COLO829 (cell line): ENCODE measurements at regions not wholly inside any gene's neighbourhood (a gene's known extent, or its start where the extent isn't known, plus 50 kb on each side); places are given as distances from the start of the nearest gene placed in this dataset.
A peak's percentile ranks its signal among the peaks of the same experiment; 100 is the strongest.

Experiments used
- DNase-seq: peaks from one replicate; pipeline ENCODE4 v3.0.0; 2012; ENCODE audit warnings: low spot score

DNA sequence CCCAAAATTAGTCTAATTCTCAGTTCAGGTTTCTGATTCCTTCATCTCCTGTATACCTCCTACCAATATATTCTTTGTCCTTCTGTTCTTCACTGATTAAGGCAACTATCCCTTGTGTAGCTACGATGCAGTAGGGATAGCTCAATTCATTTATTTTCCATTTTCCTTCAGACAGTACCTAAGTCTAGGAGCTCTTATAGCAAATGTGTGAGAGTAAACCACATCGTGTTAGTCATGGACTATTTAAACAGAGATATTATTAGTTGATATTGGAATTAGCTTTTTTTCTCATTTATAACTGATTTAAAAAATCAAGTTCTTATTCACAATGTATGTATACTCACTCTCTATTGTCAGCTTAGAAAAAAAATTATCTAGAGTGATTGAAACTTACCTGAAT, 900.0 kb downstream of the JRKL start:
- no peak for DNase-seq

DNA sequence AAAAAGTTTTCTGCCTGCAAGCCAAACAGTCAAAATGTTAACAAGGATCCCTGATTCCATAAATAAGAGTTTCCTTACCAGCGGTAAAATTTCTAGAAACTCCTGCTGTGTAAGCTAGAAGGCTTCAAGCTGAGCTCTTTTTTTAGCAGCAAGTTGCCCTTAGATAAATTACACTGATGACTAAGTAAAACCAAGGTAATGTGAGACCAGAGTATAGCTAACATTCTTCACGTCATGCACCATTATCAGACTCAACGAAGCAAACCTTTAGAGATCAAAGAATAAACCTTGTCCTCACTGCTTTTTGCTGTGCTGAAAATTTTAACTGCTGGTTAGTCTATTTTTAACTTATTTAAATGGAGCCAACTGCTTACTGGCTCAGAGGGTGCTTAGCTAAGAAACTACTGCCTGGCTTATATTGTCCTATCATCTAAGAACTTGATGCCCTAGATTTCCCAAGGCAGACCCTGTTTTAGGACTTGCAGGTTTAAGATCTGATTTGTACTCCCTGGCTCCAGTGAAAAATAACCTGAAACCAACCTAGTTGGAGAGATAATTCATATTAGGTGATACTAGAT, 900.7 kb downstream of the JRKL start:
- no peak for DNase-seq

GRCh38 chr11:97296301-97296700, 906.5 kb downstream of the JRKL start:
- no peak for DNase-seq

GRCh38 chr11:97309291-97309690, 919.5 kb downstream of the JRKL start:
- no peak for DNase-seq

DNA sequence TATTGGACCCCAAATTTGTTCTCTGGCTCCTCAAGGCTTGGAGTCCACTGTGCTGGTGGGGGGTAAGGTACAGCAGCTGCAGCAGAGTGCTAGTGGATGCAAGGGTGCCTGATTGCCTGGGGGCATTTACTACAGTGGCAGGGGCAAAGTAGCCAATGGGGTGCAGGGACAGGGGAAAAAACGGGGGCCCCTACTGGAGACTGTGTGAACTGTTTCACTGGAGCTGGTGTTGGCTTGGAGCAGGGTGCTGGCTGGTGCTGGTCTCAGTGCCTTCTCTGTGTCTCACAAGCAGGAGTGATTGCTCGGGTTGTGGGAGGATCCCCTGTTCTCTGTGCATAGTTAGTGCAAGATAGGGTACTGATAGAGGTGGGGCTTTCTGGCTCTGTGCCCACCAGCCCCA, 935.9 kb downstream of the JRKL start:
- no peak for DNase-seq

GRCh38 chr11:97332271-97332670, 942.5 kb downstream of the JRKL start:
- no peak for DNase-seq

GRCh38 chr11:97336064-97336463, 946.3 kb downstream of the JRKL start:
- DNase-seq, result no peak

- DNase-seq, result no peak
Observed at GRCh38 chr11:97345032-97345431, 955.2 kb downstream of the JRKL start.

GRCh38 chr11:97349201-97349600, 959.4 kb downstream of the JRKL start:
- no peak for DNase-seq

GRCh38 chr11:97351939-97352338, 962.1 kb downstream of the JRKL start:
- DNase-seq, result no peak

- DNase-seq, result no peak
Observed at GRCh38 chr11:97354026-97354425, 964.2 kb downstream of the JRKL start.

GRCh38 chr11:97354576-97354975, 964.8 kb downstream of the JRKL start:
- no peak for DNase-seq

DNA sequence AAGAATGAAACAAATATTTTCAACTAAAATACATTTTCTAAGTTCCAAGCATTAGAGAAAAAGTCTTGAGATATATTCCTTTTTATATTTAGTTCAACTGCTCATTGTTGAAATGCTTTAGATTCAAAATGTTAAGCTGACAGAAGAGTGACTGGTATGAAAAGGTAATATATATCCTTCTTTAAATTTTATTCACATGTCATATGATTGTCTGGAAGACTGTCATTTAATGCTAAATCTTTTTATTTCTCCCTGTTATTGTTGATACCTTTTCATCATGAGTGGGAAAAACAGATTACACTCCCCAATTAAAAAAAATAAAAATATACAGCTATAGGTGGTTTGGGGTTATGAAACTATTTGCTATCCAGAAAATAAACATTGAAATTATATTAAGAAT, 965.4 kb downstream of the JRKL start:
- DNase-seq, result no peak

DNA sequence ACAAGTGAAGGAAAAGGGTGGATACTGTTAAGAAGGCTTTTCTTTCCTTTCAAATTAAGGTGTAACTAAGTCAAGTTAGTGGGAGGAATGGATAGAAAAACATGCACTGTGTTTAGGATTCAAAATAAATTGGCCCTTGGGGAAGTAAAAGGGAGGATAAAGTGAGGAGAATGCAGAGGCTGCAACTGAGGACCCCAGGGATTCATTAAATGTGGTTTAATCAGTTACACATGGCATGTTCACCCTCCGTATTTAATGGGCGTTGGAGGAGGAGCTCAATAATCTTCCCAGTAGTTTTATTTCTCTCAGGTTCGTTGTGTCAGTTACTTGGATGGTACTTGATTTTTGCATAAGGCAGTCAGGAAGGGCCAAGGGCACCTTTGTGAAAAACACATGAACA, 966.3 kb downstream of the JRKL start:
- DNase-seq, result no peak

DNA sequence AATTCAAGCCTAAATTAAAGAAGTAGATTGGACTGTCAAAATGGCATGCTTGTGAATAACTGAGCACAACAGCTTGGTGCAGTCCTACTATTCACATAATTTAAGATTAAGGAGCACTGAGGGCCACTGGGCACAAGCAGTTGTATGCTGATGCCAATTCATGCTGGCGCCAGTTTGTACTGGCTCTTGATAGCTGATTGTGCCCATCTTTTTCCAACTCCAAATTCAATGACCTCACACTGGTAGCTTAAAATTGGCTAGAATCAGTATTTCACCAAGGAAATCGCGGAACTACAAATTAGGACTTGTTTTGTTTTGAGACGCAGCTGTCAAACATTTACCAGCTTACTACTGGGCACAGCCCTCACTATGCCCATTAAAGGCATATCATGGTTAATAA, 969.2 kb downstream of the JRKL start:
- no peak for DNase-seq

- peak; percentile 3 for DNase-seq
Observed at GRCh38 chr11:97361812-97362378, 972.1 kb downstream of the JRKL start.

DNA sequence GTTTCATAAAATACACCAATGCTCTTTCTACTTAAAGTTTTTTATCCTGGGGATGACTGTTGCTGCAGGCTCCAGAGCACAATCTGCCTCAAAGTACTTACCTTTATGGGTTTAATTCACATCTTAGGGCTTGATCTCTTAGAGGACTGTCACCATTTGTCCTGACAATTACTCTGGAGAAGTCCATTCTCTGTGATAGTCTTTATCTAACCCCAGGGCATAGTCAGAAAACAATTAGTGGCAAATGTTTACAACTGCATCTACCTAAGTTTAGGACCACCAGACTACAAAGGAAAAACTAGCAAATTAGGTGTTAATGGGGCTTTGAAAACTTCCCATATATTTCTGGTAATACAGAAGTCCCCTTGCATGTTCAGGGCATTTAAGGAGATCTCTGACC, 973.5 kb downstream of the JRKL start:
- DNase-seq, result no peak

DNA sequence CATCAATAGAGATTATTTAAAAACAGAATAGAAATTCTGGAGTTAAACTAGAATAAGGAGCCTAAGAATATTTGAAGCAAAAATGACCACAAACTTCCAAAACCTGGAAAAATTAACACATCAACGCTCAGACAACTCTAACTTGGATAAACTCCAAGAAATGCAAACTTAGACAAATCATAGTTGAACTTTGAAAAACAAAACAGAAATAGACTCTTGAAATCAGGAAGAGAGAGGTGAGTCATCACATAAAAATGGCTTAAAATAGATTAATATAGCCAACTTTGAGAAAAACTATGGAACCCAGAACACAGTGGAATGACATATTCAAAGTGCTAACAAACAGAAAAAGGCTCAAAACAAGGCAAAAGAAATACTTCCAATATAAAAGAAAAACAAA, 974.2 kb downstream of the JRKL start:
- peak; percentile 0 for DNase-seq

- DNase-seq, result no peak
Observed at GRCh38 chr11:97367406-97368083, 977.7 kb downstream of the JRKL start.

GRCh38 chr11:97389270-97389669, 999.5 kb downstream of the JRKL start:
- DNase-seq, result no peak

- DNase-seq, result no peak
Observed at GRCh38 chr11:97398246-97398645, 1008.4 kb downstream of the JRKL start.

DNA sequence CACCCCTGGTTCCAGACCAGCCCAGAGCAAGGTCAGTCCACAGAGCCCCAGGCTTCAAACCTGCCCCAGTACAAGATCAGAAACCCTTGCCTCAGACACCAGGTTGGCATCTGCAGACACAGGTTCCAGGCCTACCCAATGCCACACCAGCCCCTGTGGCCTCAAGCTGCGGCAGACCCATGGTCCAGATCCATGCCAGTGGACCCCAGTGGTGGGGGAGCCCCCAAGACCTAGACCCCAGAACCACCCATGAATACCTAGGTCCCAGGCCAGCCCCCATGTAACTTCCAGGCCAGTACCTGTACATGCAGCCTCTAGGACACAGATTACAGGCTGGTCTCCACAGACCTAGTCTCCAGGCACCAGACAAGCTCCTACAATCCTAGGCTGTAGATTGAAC, 1019.3 kb downstream of the JRKL start:
- DNase-seq, result no peak

GRCh38 chr11:97414801-97415200, 1025.0 kb downstream of the JRKL start:
- no peak for DNase-seq

DNA sequence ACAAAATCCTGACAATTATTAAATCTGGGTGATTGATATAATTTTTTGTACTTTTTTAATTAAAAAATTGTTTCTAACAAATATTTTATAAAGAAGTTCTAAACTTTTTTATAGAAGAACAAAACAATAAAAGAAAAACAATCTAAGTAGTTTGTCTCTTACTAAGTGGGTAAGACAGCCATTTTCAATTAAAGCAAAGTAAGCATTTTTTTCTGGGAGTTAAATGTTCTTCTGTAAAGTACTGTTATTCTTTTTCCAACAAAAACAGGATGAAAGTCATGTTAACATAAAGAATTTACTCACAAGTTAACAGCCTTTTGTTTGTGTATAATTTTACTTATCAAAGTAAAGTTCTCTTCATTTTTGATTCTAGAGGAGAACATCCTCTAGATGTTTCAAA, 1029.9 kb downstream of the JRKL start:
- no peak for DNase-seq
